Stimulated activated memory B cell treated with anti-CD40 and anti-IgM and Interleukin-4, amounts not matched to agents 10 μg/mL and 1 μg/mL and 100 μg/mL, for 72 hours (primary cell): ENCODE measurements at regions not wholly inside any gene's neighbourhood (a gene's known extent, or its start where the extent isn't known, plus 50 kb on each side); places are given as distances from the start of the nearest gene placed in this dataset.

Experiments used
- ATAC-seq: fragments of 150-1000 bp; cut with Tn5 transposase; 2 replicates; pipeline ENCODE4 v1.10.0; 2021
- H3K27ac Mint-ChIP-seq: one replicate; pipeline ENCODE4 v1.8.0; 2022; ENCODE audit warnings: mild to moderate bottlenecking, mixed read lengths
- H3K27me3 Mint-ChIP-seq: one replicate; pipeline ENCODE4 v1.8.0; 2022; ENCODE audit warnings: mixed read lengths
- H3K36me3 Mint-ChIP-seq: one replicate; pipeline ENCODE4 v1.8.0; 2022; ENCODE audit warnings: mixed read lengths
- H3K4me1 Mint-ChIP-seq: one replicate; pipeline ENCODE4 v1.8.0; 2022; ENCODE audit warnings: mixed read lengths
- H3K4me3 Mint-ChIP-seq: one replicate; pipeline ENCODE4 v1.8.0; 2022; ENCODE audit warnings: mild to moderate bottlenecking, moderate library complexity, mixed read lengths
- H3K9me3 Mint-ChIP-seq: one replicate; pipeline ENCODE4 v1.8.0; 2022; ENCODE audit warnings: mixed read lengths

- Mint-ChIP-seq H3K36me3 (no peaks in the 10 kb centered on the region), H3K27ac (no peak overlapping the region), H3K27me3 (peaks cover 24% of the 10 kb centered on the region), H3K4me1 (no peaks in the 10 kb centered on the region), H3K4me3 (no peak overlapping the region), H3K9me3 (no peaks in the 10 kb centered on the region)
- no peak for ATAC-seq
Observed at GRCh38 chr12:69092137-69092536, 147.2 kb upstream of the CPSF6 start.

GRCh38 chr12:69094606-69095216 is 144.7 kb upstream of the CPSF6 start:
- H3K27ac Mint-ChIP-seq: no peak overlapping the region
- no peak overlapping the region for H3K4me3 Mint-ChIP-seq
- H3K9me3 Mint-ChIP-seq: no peaks in the 10 kb centered on the region
- no peaks in the 10 kb centered on the region for H3K36me3 Mint-ChIP-seq
- no peak for ATAC-seq
- no peaks in the 10 kb centered on the region for H3K4me1 Mint-ChIP-seq
- H3K27me3 Mint-ChIP-seq: peaks cover 20% of the 10 kb centered on the region

- H3K27me3 Mint-ChIP-seq: peaks cover 13% of the 10 kb centered on the region
Observed at GRCh38 chr12:69095765-69096477, 143.4 kb upstream of the CPSF6 start.

GRCh38 chr12:69096669-69097335 is 142.6 kb upstream of the CPSF6 start:
- Mint-ChIP-seq H3K27ac (no peak overlapping the region), H3K4me3 (no peak overlapping the region), H3K27me3 (peaks cover 13% of the 10 kb centered on the region), H3K9me3 (no peaks in the 10 kb centered on the region), H3K4me1 (no peaks in the 10 kb centered on the region), H3K36me3 (no peaks in the 10 kb centered on the region)
- ATAC-seq: no peak

More at GRCh38 chr12:69095765-69096477, 143.4 kb upstream of the CPSF6 start:
- H3K4me1 Mint-ChIP-seq: no peaks in the 10 kb centered on the region
- H3K36me3 Mint-ChIP-seq: no peaks in the 10 kb centered on the region
- ATAC-seq: no peak
- no peaks in the 10 kb centered on the region for H3K9me3 Mint-ChIP-seq
- no peak overlapping the region for H3K27ac Mint-ChIP-seq
- no peak overlapping the region for H3K4me3 Mint-ChIP-seq

- no peak for ATAC-seq
- H3K9me3 Mint-ChIP-seq: no peaks in the 10 kb centered on the region
- no peak overlapping the region for H3K27ac Mint-ChIP-seq
- H3K27me3 Mint-ChIP-seq: peaks cover 12% of the 10 kb centered on the region
- peaks cover 8% of the 10 kb centered on the region for H3K4me1 Mint-ChIP-seq
- no peaks in the 10 kb centered on the region for H3K36me3 Mint-ChIP-seq
- H3K4me3 Mint-ChIP-seq: no peak overlapping the region
Observed at GRCh38 chr12:69097619-69098368, 141.6 kb upstream of the CPSF6 start.

- Mint-ChIP-seq H3K4me1 (peaks cover 11% of the 10 kb centered on the region), H3K27me3 (no peaks in the 10 kb centered on the region), H3K36me3 (no peaks in the 10 kb centered on the region), H3K4me3 (no peak overlapping the region), H3K9me3 (no peaks in the 10 kb centered on the region), H3K27ac (no peak overlapping the region)
- ATAC-seq: no peak
Observed at GRCh38 chr12:69099201-69099837, 140.1 kb upstream of the CPSF6 start.

- no peak overlapping the region for H3K4me3 Mint-ChIP-seq
- no peak for ATAC-seq
- no peaks in the 10 kb centered on the region for H3K36me3 Mint-ChIP-seq
- no peak overlapping the region for H3K27ac Mint-ChIP-seq
- no peaks in the 10 kb centered on the region for H3K27me3 Mint-ChIP-seq
- H3K4me1 Mint-ChIP-seq: peaks cover 11% of the 10 kb centered on the region
- no peaks in the 10 kb centered on the region for H3K9me3 Mint-ChIP-seq
Observed at GRCh38 chr12:69101505-69101904, 137.9 kb upstream of the CPSF6 start.

GRCh38 chr12:69102856-69103255 is 136.5 kb upstream of the CPSF6 start:
- no peak overlapping the region for H3K27ac Mint-ChIP-seq
- peaks cover 11% of the 10 kb centered on the region for H3K4me1 Mint-ChIP-seq
- H3K4me3 Mint-ChIP-seq: no peak overlapping the region
- no peaks in the 10 kb centered on the region for H3K36me3 Mint-ChIP-seq
- no peaks in the 10 kb centered on the region for H3K27me3 Mint-ChIP-seq
- H3K9me3 Mint-ChIP-seq: no peaks in the 10 kb centered on the region
- ATAC-seq: no peak

- ATAC-seq: no peak
- H3K4me1 Mint-ChIP-seq: peaks cover 11% of the 10 kb centered on the region
- no peaks in the 10 kb centered on the region for H3K36me3 Mint-ChIP-seq
- no peaks in the 10 kb centered on the region for H3K9me3 Mint-ChIP-seq
- no peak overlapping the region for H3K4me3 Mint-ChIP-seq
- H3K27ac Mint-ChIP-seq: no peak overlapping the region
- no peaks in the 10 kb centered on the region for H3K27me3 Mint-ChIP-seq
Observed at GRCh38 chr12:69105101-69105962, 134.0 kb upstream of the CPSF6 start.

- ATAC-seq: no peak
- no peak overlapping the region for H3K4me3 Mint-ChIP-seq
- peaks cover 11% of the 10 kb centered on the region for H3K4me1 Mint-ChIP-seq
- no peaks in the 10 kb centered on the region for H3K9me3 Mint-ChIP-seq
- H3K27ac Mint-ChIP-seq: no peak overlapping the region
- no peaks in the 10 kb centered on the region for H3K36me3 Mint-ChIP-seq
- no peaks in the 10 kb centered on the region for H3K27me3 Mint-ChIP-seq
Observed at GRCh38 chr12:69106482-69107118, 132.8 kb upstream of the CPSF6 start.

- Mint-ChIP-seq H3K9me3 (no peaks in the 10 kb centered on the region), H3K4me1 (peaks cover 6% of the 10 kb centered on the region), H3K36me3 (no peaks in the 10 kb centered on the region), H3K27ac (no peak overlapping the region), H3K27me3 (no peaks in the 10 kb centered on the region), H3K4me3 (no peak overlapping the region)
- no peak for ATAC-seq
Observed at GRCh38 chr12:69107541-69107940, 131.8 kb upstream of the CPSF6 start.

- H3K36me3 Mint-ChIP-seq: no peaks in the 10 kb centered on the region
Observed at GRCh38 chr12:69108037-69108436, 131.3 kb upstream of the CPSF6 start.

GRCh38 chr12:69112616-69113015 is 126.8 kb upstream of the CPSF6 start:
- H3K9me3 Mint-ChIP-seq: no peaks in the 10 kb centered on the region
- no peaks in the 10 kb centered on the region for H3K27me3 Mint-ChIP-seq
- ATAC-seq: no peak
- no peak overlapping the region for H3K27ac Mint-ChIP-seq
- no peaks in the 10 kb centered on the region for H3K4me1 Mint-ChIP-seq
- H3K36me3 Mint-ChIP-seq: no peaks in the 10 kb centered on the region
- no peak overlapping the region for H3K4me3 Mint-ChIP-seq

More at GRCh38 chr12:69108037-69108436, 131.3 kb upstream of the CPSF6 start:
- H3K9me3 Mint-ChIP-seq: no peaks in the 10 kb centered on the region
- no peaks in the 10 kb centered on the region for H3K27me3 Mint-ChIP-seq
- H3K27ac Mint-ChIP-seq: no peak overlapping the region
- H3K4me1 Mint-ChIP-seq: peaks cover 1% of the 10 kb centered on the region
- no peak for ATAC-seq
- H3K4me3 Mint-ChIP-seq: no peak overlapping the region

GRCh38 chr12:69115099-69115498 is 124.3 kb upstream of the CPSF6 start:
- Mint-ChIP-seq H3K27ac (no peak overlapping the region), H3K27me3 (no peaks in the 10 kb centered on the region), H3K4me1 (no peaks in the 10 kb centered on the region), H3K4me3 (no peak overlapping the region), H3K36me3 (no peaks in the 10 kb centered on the region), H3K9me3 (no peaks in the 10 kb centered on the region)
- no peak for ATAC-seq
